Forelimb muscle (tissue), 1 donor: ENCODE measurements at regions not wholly inside any gene's neighbourhood (a gene's known extent, or its start where the extent isn't known, plus 50 kb on each side); places are given as distances from the start of the nearest gene placed in this dataset.
"Not testable (repeated sequence)": the region's sequence is repeated elsewhere in the genome, so short reads cannot be mapped to it uniquely, and the experiment has no call there.

Experiments used
- DNase-seq: peaks from one replicate; pipeline ENCODE4 v3.0.0-alpha.2; 2013; ENCODE audit warnings: low read depth

- DNase-seq: no peak
Observed at GRCh38 chr14:56046546-56046945, 71.7 kb upstream of the PELI2 start.

GRCh38 chr14:56046996-56047395 lies 71.2 kb upstream of the PELI2 start:
- DNase-seq: no peak

- DNase-seq: no peak
Observed at GRCh38 chr14:56049536-56049935, 68.7 kb upstream of the PELI2 start.

GRCh38 chr14:56055511-56055910 lies 62.7 kb upstream of the PELI2 start:
- no peak for DNase-seq

- DNase-seq: no peak
Observed at GRCh38 chr14:56056031-56056430, 62.2 kb upstream of the PELI2 start.

- no peak for DNase-seq
Observed at GRCh38 chr14:56057071-56057741, 61.0 kb upstream of the PELI2 start.

GRCh38 chr14:56057767-56058166 lies 60.4 kb upstream of the PELI2 start:
- DNase-seq: no peak

GRCh38 chr14:56059054-56059453 lies 59.2 kb upstream of the PELI2 start:
- DNase-seq: no peak

GRCh38 chr14:56061051-56061450 lies 57.2 kb upstream of the PELI2 start:
- no peak for DNase-seq

GRCh38 chr14:56063131-56063530 lies 55.1 kb upstream of the PELI2 start:
- no peak for DNase-seq

- no peak for DNase-seq
Observed at GRCh38 chr14:56064513-56064912, 53.7 kb upstream of the PELI2 start.

- DNase-seq: not testable (repeated sequence)
Observed at GRCh38 chr14:56065199-56065598, 53.0 kb upstream of the PELI2 start.

- DNase-seq: no peak
Observed at GRCh38 chr14:56065621-56066290, 52.5 kb upstream of the PELI2 start.
